ENCODE measurements at regions not wholly inside any gene's neighbourhood (a gene's known extent, or its start where the extent isn't known, plus 50 kb on each side); places are given as distances from the start of the nearest gene placed in this dataset.

DNA sequence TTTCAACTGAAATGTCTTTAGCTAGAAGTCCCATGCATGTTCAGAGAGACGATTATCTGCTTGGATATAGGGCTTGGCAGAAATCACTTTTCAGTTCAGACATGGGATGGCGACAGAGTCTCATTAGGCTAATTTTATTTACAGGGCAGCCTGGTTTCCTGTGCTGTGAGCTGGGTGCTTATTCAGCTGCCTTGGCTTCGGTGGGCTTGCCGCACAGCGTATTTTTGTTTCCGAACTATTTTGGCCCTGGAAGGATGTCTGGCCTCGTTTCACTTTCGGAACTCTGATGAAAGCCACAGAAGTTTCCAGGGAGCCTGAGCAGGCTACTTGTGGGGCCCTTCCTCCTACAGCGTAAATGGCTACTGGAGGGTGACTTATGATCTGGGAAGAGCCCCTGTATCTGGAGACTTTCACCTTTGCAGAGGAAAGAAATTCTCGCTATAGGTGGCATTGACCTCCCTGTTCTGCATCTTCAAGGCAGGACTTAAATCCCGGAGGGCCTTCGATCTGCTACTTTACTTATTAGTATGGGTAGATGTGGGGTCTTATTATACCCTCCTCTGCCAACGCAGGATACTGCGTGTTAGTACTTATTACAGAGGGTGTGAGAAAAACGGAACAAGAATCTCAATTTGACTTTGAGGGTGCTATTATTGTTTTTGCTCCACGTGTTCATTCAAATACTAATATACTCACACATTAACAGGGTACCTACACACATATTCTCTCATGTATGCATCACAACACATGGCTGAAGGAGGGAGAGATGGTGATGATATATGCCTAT is 364.0 kb upstream of the RBMS3 start:
- ChIA-PET CTCF (ENCODE audit: unreplicated experiment) (no interaction called here), POLR2A (no interaction called here)
- H3K9me3 ChIP-seq (ENCODE audit: low read length) = no peaks in the 10 kb centered on the region
- no peak overlapping the region for H3K27ac ChIP-seq (ENCODE audit: low read depth, low read length, poor library complexity, severe bottlenecking)
- intact Hi-C loops (cut with micrococcal nuclease; ENCODE audit: unreplicated experiment) = no loop called here
- no peaks in the 10 kb centered on the region for H3K79me2 ChIP-seq (ENCODE audit: insufficient read depth, low read depth, low read length)
- H2AFZ ChIP-seq (ENCODE audit: low read length) = no peak overlapping the region
- no TSS peak for BruUV-seq (replicated peaks)
- H3K4me1 ChIP-seq (ENCODE audit: insufficient read depth, low read length, poor library complexity, severe bottlenecking) = no peaks in the 10 kb centered on the region
- H4K20me1 ChIP-seq (ENCODE audit: insufficient read depth, low read length) = no peaks in the 10 kb centered on the region
- H3K9me2 ChIP-seq (ENCODE audit: insufficient read depth, low read length) = no peaks in the 10 kb centered on the region
- DNase-seq (ENCODE audit: low spot score) = peak; percentile 2
- no peak overlapping the region for H3K4me3 ChIP-seq (ENCODE audit: low read depth, low read length, poor library complexity, severe bottlenecking)
- no peak for TF ChIP-seq EZH2phosphoT487 (IDR thresholded peaks at IDR 0.05; ENCODE audit: borderline replicate concordance, low read depth, low read length)
- TF ChIP-seq, protein P1, sequence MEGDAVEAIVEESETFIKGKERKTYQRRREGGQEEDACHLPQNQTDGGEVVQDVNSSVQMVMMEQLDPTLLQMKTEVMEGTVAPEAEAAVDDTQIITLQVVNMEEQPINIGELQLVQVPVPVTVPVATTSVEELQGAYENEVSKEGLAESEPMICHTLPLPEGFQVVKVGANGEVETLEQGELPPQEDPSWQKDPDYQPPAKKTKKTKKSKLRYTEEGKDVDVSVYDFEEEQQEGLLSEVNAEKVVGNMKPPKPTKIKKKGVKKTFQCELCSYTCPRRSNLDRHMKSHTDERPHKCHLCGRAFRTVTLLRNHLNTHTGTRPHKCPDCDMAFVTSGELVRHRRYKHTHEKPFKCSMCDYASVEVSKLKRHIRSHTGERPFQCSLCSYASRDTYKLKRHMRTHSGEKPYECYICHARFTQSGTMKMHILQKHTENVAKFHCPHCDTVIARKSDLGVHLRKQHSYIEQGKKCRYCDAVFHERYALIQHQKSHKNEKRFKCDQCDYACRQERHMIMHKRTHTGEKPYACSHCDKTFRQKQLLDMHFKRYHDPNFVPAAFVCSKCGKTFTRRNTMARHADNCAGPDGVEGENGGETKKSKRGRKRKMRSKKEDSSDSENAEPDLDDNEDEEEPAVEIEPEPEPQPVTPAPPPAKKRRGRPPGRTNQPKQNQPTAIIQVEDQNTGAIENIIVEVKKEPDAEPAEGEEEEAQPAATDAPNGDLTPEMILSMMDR (conservative IDR thresholded peaks at IDR 0.05; ENCODE audit: low read length) = peak; percentile 37; the same call in 1 of the 2 replicates
- H3K36me3 ChIP-seq (ENCODE audit: insufficient read depth, low read length) = no peaks in the 10 kb centered on the region
- H3K4me2 ChIP-seq (ENCODE audit: low read length) = peak overlapping the region; percentile 25; the same call in 1 of the 2 replicates

DNA sequence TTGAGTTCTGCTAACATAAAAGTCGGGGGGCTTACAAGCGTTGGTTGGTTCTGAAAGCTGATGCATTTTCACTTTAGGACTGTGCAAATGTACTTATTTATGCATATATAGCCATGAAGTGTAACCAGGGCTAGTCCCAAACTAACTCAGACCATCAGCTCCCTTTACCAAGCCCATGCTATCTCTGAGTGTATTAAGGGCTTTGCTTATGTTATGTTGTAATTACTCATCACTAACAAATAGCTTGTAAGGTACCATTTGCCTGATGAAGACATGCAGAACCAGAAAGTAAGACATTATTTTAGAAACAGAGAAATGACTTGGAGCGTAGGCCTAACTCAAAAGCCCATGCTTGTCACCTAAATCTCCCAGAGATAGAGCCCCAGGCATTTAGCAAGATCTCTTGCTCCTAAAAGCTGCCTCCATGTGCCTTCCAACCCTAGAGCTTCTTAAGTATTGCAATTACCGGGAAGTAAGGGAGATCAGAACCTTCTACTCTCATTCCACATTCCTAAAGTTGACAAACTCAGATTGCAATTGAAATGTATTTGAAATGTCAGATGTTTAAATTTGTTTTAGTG is 362.9 kb upstream of the RBMS3 start:
- Histone ChIP-seq H4K20me1 (ENCODE audit: insufficient read depth, low read length) (no peaks in the 10 kb centered on the region), H3K4me1 (ENCODE audit: insufficient read depth, low read length, poor library complexity, severe bottlenecking) (no peaks in the 10 kb centered on the region), H3K36me3 (ENCODE audit: insufficient read depth, low read length) (no peaks in the 10 kb centered on the region), H3K27ac (ENCODE audit: low read depth, low read length, poor library complexity, severe bottlenecking) (no peak overlapping the region), H3K4me2 (ENCODE audit: low read length) (no peak overlapping the region), H3K9me3 (ENCODE audit: low read length) (no peaks in the 10 kb centered on the region), H2AFZ (ENCODE audit: low read length) (no peak overlapping the region), H3K79me2 (ENCODE audit: insufficient read depth, low read depth, low read length) (no peaks in the 10 kb centered on the region), H3K4me3 (ENCODE audit: low read depth, low read length, poor library complexity, severe bottlenecking) (no peak overlapping the region), H3K9me2 (ENCODE audit: insufficient read depth, low read length) (no peaks in the 10 kb centered on the region)
- intact Hi-C loops (cut with micrococcal nuclease; ENCODE audit: unreplicated experiment) = no loop called here
- CTCF ChIA-PET (ENCODE audit: unreplicated experiment) = no interaction called here
- no peak for DNase-seq (ENCODE audit: low spot score)
- no TSS peak for BruUV-seq (replicated peaks)
- TF ChIP-seq EZH2phosphoT487 (IDR thresholded peaks at IDR 0.05; ENCODE audit: borderline replicate concordance, low read depth, low read length) = no peak
- TF ChIP-seq, protein P1 (conservative IDR thresholded peaks at IDR 0.05; ENCODE audit: low read length) = no peak
- POLR2A ChIA-PET = no interaction called here

DNA sequence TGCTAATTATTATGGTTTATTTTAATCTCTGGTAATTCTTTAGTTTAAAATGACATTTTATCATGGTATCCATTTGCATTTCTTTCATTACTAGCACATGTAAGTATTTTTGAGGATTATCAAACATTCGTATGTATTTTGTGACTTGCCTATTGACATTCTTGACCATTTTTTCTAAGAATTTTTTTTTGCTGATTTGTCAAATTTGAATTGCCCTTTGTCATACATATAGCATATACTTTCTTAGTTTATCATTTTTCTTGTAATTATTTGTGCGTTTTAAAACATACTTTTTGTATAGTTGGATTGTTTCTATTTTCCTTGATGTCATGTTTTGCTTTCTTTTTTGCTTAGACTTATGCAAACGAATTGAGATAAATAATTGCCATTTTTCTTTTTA is 358.5 kb upstream of the RBMS3 start:
- H3K4me1 ChIP-seq (ENCODE audit: insufficient read depth, low read length, poor library complexity, severe bottlenecking) = no peaks in the 10 kb centered on the region
- intact Hi-C loops (cut with micrococcal nuclease; ENCODE audit: unreplicated experiment) = no loop called here
- ChIA-PET CTCF (ENCODE audit: unreplicated experiment) (no interaction called here), POLR2A (no interaction called here)
- no TSS peak for BruUV-seq (replicated peaks)
- H3K9me2 ChIP-seq (ENCODE audit: insufficient read depth, low read length) = no peaks in the 10 kb centered on the region
- no peaks in the 10 kb centered on the region for H3K9me3 ChIP-seq (ENCODE audit: low read length)
- H3K4me3 ChIP-seq (ENCODE audit: low read depth, low read length, poor library complexity, severe bottlenecking) = no peak overlapping the region
- H3K36me3 ChIP-seq (ENCODE audit: insufficient read depth, low read length) = no peaks in the 10 kb centered on the region
- H2AFZ ChIP-seq (ENCODE audit: low read length) = no peak overlapping the region
- no peaks in the 10 kb centered on the region for H4K20me1 ChIP-seq (ENCODE audit: insufficient read depth, low read length)
- no peak overlapping the region for H3K27ac ChIP-seq (ENCODE audit: low read depth, low read length, poor library complexity, severe bottlenecking)
- no peak overlapping the region for H3K4me2 ChIP-seq (ENCODE audit: low read length)
- TF ChIP-seq EZH2phosphoT487 (IDR thresholded peaks at IDR 0.05; ENCODE audit: borderline replicate concordance, low read depth, low read length) = no peak
- TF ChIP-seq, protein P1 (conservative IDR thresholded peaks at IDR 0.05; ENCODE audit: low read length) = no peak
- DNase-seq (ENCODE audit: low spot score) = no peak
- no peaks in the 10 kb centered on the region for H3K79me2 ChIP-seq (ENCODE audit: insufficient read depth, low read depth, low read length)

All from OCI-LY7 (cell line).